ENCODE measurements at regions not wholly inside any gene's neighbourhood (a gene's known extent, or its start where the extent isn't known, plus 50 kb on each side); places are given as distances from the start of the nearest gene placed in this dataset.

DNA sequence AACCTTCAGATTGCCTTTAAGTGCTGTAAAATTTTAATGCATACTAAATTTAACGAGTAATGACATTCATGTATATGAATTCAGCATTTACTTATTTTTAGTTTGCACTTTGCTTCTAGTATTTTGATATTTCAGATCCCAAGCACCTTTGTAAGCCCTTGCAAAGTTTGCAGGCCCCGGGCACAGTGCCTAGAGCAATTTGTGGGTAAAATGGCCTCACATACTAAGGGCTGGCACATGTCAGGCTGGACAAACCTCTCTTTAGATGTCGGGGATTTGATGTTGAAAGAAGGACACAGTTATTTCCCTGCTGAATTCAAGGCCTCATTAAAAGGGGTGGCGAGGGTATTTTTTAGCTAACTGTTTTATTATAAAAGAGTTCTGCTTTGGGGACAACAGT lies 270.3 kb upstream of the HABP2 start:
- Histone ChIP-seq H3K4me2 (no peak overlapping the region), H3K9me2 (ENCODE audit: insufficient read depth) (peaks cover 7% of the 10 kb centered on the region; the same call in 1 of the 2 replicates), H4K20me1 (replicated peaks; ENCODE audit: insufficient read depth) (no peaks in the 10 kb centered on the region), H2AFZ (no peak overlapping the region), H3F3A (replicated peaks; ENCODE audit: low read depth) (no peaks in the 10 kb centered on the region), H3K4me3 (no peak overlapping the region), H3K27ac (ENCODE audit: low read depth) (no peak overlapping the region), H3K36me3 (ENCODE audit: insufficient read depth) (no peaks in the 10 kb centered on the region), H3K27me3 (ENCODE audit: insufficient read depth) (no peaks in the 10 kb centered on the region), H3K79me2 (replicated peaks; ENCODE audit: insufficient read depth) (no peaks in the 10 kb centered on the region), H3K4me1 (ENCODE audit: insufficient read depth) (no peaks in the 10 kb centered on the region)
- H3K4me1 Mint-ChIP-seq, result peaks cover 2% of the 10 kb centered on the region; the same call in 1 of the 3 replicates
- H3K36me3 Mint-ChIP-seq (ENCODE audit: low read depth), result no peaks in the 10 kb centered on the region
- H3K27ac Mint-ChIP-seq, result no peak overlapping the region
- no peaks in the 10 kb centered on the region for H3K27me3 Mint-ChIP-seq (ENCODE audit: insufficient read depth, low read depth, poor library complexity)
- no peak overlapping the region for H3K4me3 Mint-ChIP-seq
- DNase-seq (ENCODE audit: low spot score), result no peak
- H3K9me3 Mint-ChIP-seq, result no peaks in the 10 kb centered on the region
- TF ChIP-seq, protein P1, sequence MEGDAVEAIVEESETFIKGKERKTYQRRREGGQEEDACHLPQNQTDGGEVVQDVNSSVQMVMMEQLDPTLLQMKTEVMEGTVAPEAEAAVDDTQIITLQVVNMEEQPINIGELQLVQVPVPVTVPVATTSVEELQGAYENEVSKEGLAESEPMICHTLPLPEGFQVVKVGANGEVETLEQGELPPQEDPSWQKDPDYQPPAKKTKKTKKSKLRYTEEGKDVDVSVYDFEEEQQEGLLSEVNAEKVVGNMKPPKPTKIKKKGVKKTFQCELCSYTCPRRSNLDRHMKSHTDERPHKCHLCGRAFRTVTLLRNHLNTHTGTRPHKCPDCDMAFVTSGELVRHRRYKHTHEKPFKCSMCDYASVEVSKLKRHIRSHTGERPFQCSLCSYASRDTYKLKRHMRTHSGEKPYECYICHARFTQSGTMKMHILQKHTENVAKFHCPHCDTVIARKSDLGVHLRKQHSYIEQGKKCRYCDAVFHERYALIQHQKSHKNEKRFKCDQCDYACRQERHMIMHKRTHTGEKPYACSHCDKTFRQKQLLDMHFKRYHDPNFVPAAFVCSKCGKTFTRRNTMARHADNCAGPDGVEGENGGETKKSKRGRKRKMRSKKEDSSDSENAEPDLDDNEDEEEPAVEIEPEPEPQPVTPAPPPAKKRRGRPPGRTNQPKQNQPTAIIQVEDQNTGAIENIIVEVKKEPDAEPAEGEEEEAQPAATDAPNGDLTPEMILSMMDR (conservative IDR thresholded peaks at IDR 0.05; ENCODE audit: low read depth in 2 of 2), result no peak
- TF ChIP-seq EZH2phosphoT487 (IDR thresholded peaks at IDR 0.05; ENCODE audit: unreplicated experiment) (no peak), JUNB (IDR thresholded peaks at IDR 0.05; ENCODE audit: unreplicated experiment) (no peak), ZNF331 (CRISPR knock-in tag; IDR thresholded peaks at IDR 0.05; ENCODE audit: low read depth) (no peak), NANOG (IDR thresholded peaks at IDR 0.05; ENCODE audit: borderline replicate concordance) (no peak), POLR2AphosphoS5 (IDR thresholded peaks at IDR 0.05; ENCODE audit: low read depth) (no peak), CREB1 (CRISPR knock-in tag; IDR thresholded peaks at IDR 0.05; ENCODE audit: low read depth) (no peak), EZH2 (IDR thresholded peaks at IDR 0.05; ENCODE audit: low read depth, unreplicated experiment) (no peak), ZNF114 (CRISPR knock-in tag; IDR thresholded peaks at IDR 0.05) (no peak), STAT1 (IDR thresholded peaks at IDR 0.05; ENCODE audit: unreplicated experiment) (no peak)
- TF ChIP-seq, protein P2, sequence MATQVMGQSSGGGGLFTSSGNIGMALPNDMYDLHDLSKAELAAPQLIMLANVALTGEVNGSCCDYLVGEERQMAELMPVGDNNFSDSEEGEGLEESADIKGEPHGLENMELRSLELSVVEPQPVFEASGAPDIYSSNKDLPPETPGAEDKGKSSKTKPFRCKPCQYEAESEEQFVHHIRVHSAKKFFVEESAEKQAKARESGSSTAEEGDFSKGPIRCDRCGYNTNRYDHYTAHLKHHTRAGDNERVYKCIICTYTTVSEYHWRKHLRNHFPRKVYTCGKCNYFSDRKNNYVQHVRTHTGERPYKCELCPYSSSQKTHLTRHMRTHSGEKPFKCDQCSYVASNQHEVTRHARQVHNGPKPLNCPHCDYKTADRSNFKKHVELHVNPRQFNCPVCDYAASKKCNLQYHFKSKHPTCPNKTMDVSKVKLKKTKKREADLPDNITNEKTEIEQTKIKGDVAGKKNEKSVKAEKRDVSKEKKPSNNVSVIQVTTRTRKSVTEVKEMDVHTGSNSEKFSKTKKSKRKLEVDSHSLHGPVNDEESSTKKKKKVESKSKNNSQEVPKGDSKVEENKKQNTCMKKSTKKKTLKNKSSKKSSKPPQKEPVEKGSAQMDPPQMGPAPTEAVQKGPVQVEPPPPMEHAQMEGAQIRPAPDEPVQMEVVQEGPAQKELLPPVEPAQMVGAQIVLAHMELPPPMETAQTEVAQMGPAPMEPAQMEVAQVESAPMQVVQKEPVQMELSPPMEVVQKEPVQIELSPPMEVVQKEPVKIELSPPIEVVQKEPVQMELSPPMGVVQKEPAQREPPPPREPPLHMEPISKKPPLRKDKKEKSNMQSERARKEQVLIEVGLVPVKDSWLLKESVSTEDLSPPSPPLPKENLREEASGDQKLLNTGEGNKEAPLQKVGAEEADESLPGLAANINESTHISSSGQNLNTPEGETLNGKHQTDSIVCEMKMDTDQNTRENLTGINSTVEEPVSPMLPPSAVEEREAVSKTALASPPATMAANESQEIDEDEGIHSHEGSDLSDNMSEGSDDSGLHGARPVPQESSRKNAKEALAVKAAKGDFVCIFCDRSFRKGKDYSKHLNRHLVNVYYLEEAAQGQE (IDR thresholded peaks at IDR 0.05; ENCODE audit: unreplicated experiment), result no peak
- TF ChIP-seq, protein P3, sequence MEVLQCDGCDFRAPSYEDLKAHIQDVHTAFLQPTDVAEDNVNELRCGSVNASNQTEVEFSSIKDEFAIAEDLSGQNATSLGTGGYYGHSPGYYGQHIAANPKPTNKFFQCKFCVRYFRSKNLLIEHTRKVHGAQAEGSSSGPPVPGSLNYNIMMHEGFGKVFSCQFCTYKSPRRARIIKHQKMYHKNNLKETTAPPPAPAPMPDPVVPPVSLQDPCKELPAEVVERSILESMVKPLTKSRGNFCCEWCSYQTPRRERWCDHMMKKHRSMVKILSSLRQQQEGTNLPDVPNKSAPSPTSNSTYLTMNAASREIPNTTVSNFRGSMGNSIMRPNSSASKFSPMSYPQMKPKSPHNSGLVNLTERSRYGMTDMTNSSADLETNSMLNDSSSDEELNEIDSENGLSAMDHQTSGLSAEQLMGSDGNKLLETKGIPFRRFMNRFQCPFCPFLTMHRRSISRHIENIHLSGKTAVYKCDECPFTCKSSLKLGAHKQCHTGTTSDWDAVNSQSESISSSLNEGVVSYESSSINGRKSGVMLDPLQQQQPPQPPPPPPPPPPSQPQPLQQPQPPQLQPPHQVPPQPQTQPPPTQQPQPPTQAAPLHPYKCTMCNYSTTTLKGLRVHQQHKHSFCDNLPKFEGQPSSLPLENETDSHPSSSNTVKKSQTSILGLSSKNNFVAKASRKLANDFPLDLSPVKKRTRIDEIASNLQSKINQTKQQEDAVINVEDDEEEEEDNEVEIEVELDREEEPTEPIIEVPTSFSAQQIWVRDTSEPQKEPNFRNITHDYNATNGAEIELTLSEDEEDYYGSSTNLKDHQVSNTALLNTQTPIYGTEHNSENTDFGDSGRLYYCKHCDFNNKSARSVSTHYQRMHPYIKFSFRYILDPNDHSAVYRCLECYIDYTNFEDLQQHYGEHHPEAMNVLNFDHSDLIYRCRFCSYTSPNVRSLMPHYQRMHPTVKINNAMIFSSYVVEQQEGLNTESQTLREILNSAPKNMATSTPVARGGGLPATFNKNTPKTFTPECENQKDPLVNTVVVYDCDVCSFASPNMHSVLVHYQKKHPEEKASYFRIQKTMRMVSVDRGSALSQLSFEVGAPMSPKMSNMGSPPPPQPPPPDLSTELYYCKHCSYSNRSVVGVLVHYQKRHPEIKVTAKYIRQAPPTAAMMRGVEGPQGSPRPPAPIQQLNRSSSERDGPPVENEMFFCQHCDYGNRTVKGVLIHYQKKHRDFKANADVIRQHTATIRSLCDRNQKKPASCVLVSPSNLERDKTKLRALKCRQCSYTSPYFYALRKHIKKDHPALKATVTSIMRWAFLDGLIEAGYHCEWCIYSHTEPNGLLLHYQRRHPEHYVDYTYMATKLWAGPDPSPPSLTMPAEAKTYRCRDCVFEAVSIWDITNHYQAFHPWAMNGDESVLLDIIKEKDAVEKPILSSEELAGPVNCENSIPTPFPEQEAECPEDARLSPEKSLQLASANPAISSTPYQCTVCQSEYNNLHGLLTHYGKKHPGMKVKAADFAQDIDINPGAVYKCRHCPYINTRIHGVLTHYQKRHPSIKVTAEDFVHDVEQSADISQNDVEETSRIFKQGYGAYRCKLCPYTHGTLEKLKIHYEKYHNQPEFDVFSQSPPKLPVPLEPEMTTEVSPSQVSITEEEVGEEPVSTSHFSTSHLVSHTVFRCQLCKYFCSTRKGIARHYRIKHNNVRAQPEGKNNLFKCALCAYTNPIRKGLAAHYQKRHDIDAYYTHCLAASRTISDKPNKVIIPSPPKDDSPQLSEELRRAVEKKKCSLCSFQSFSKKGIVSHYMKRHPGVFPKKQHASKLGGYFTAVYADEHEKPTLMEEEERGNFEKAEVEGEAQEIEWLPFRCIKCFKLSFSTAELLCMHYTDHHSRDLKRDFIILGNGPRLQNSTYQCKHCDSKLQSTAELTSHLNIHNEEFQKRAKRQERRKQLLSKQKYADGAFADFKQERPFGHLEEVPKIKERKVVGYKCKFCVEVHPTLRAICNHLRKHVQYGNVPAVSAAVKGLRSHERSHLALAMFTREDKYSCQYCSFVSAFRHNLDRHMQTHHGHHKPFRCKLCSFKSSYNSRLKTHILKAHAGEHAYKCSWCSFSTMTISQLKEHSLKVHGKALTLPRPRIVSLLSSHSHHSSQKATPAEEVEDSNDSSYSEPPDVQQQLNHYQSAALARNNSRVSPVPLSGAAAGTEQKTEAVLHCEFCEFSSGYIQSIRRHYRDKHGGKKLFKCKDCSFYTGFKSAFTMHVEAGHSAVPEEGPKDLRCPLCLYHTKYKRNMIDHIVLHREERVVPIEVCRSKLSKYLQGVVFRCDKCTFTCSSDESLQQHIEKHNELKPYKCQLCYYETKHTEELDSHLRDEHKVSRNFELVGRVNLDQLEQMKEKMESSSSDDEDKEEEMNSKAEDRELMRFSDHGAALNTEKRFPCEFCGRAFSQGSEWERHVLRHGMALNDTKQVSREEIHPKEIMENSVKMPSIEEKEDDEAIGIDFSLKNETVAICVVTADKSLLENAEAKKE (CRISPR knock-in tag; IDR thresholded peaks at IDR 0.05), result no peak
- TF ChIP-seq, protein P4, sequence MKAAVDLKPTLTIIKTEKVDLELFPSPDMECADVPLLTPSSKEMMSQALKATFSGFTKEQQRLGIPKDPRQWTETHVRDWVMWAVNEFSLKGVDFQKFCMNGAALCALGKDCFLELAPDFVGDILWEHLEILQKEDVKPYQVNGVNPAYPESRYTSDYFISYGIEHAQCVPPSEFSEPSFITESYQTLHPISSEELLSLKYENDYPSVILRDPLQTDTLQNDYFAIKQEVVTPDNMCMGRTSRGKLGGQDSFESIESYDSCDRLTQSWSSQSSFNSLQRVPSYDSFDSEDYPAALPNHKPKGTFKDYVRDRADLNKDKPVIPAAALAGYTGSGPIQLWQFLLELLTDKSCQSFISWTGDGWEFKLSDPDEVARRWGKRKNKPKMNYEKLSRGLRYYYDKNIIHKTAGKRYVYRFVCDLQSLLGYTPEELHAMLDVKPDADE (IDR thresholded peaks at IDR 0.05), result no peak
- ATAC-seq, result no peak
